HEK293 (cell line): ENCODE measurements at regions not wholly inside any gene's neighbourhood (a gene's known extent, or its start where the extent isn't known, plus 50 kb on each side); places are given as distances from the start of the nearest gene placed in this dataset.

Source experiments
- CTCF ChIA-PET: fragments of 350-600 bp; formaldehyde crosslinking; extraction: SDS; loops from one replicate; lab custom pipeline; 2021; ENCODE audit warnings: antibody characterized with exemption; lab: Yijun Ruan, JAX
- POLR2A ChIA-PET: fragments of 300-600 bp; formaldehyde crosslinking; extraction: SDS; loops from one replicate; lab custom pipeline; 2020; ENCODE audit warnings: antibody characterized with exemption, inconsistent platforms; lab: Yijun Ruan, JAX
- H3K27ac ChIP-seq: fragments of 200-500 bp; sonication (Bioruptor generic); 2 replicates; pipeline ENCODE4 v1.5.1; 2014; ENCODE audit warnings: low read depth, low read length, control low read depth, inconsistent platforms; ENCODE audit errors: extremely low read depth
- H3K36me3 ChIP-seq, 2 experiments: fragments of 200-500 bp in 1 of 2; sonication (Bioruptor generic) in 1 of 2; 1 replicate in 1 of 2; 2 replicates in 1 of 2; pipeline ENCODE4 v1.5.1; 2014 to 2017; ENCODE audit warnings: inconsistent platforms in 2 of 2, low read length in 2 of 2; ENCODE audit not compliant: control insufficient read depth in 2 of 2, insufficient read depth in 1 of 2
- H3K4me1 ChIP-seq: fragments of 200-500 bp; sonication (Bioruptor generic); 2 replicates; pipeline ENCODE4 v1.5.1; 2014; ENCODE audit warnings: mild to moderate bottlenecking, low read length, inconsistent platforms; ENCODE audit not compliant: control insufficient read depth, insufficient read depth
- H3K4me3 ChIP-seq: 2 replicates; pipeline ENCODE4 v1.5.1; 2011; ENCODE audit warnings: low read depth, mild to moderate bottlenecking, control low read depth, low read length, moderate library complexity
- H3K9me3 ChIP-seq: fragments of 200-500 bp; sonication (Bioruptor generic); 2 replicates; pipeline ENCODE4 v1.5.1; 2014; ENCODE audit warnings: low read depth, low read length, inconsistent platforms; ENCODE audit not compliant: control insufficient read depth, insufficient read depth
- EGR2 ChIP-seq: fragments of 450-650 bp; formaldehyde crosslinking; IDR thresholded peaks from 2 replicates; pipeline ENCODE4 v1.5.1; 2016; ENCODE audit warnings: low read depth, missing biosample characterization, missing genetic modification characterization
- FEZF1 ChIP-seq: fragments of 450-650 bp; formaldehyde crosslinking; IDR thresholded peaks from 2 replicates; pipeline ENCODE4 v1.5.1; 2016; ENCODE audit warnings: missing biosample characterization, missing genetic modification characterization
- GLI2 ChIP-seq: fragments of 450-650 bp; formaldehyde crosslinking; IDR thresholded peaks from 2 replicates; pipeline ENCODE4; 2017; ENCODE audit warnings: missing biosample characterization, missing genetic modification characterization, low read depth, borderline replicate concordance
- HOXC10 ChIP-seq: sonication (generic); formaldehyde crosslinking; IDR thresholded peaks from 2 replicates; pipeline ENCODE4 v1.8.1; 2023; ENCODE audit warnings: mild to moderate bottlenecking, missing genetic modification reagents
- PRDM1 ChIP-seq: fragments of 450-650 bp; formaldehyde crosslinking; IDR thresholded peaks from 2 replicates; pipeline ENCODE4; 2016; ENCODE audit warnings: missing biosample characterization, missing genetic modification characterization
- SCRT1 ChIP-seq: fragments of 450-650 bp; formaldehyde crosslinking; IDR thresholded peaks from 2 replicates; pipeline ENCODE4 v1.5.1; 2016; ENCODE audit warnings: missing biosample characterization, missing genetic modification characterization, borderline replicate concordance
- SP2 ChIP-seq: fragments of 450-650 bp; formaldehyde crosslinking; IDR thresholded peaks from 2 replicates; pipeline ENCODE4 v1.5.1; 2016; ENCODE audit warnings: missing biosample characterization, missing genetic modification characterization
- ZBTB1 ChIP-seq: fragments of 450-650 bp; formaldehyde crosslinking; IDR thresholded peaks from 2 replicates; pipeline ENCODE4 v1.5.1; 2016; ENCODE audit warnings: missing biosample characterization, missing genetic modification characterization
- ZBTB20 ChIP-seq: fragments of 450-650 bp; formaldehyde crosslinking; IDR thresholded peaks from 2 replicates; pipeline ENCODE4 v1.5.1; 2016; ENCODE audit warnings: missing biosample characterization, missing genetic modification characterization
- ZBTB48 ChIP-seq: fragments of 450-650 bp; formaldehyde crosslinking; IDR thresholded peaks from 2 replicates; pipeline ENCODE4 v1.5.1; 2016; ENCODE audit warnings: missing biosample characterization, missing genetic modification characterization
- ZBTB7A ChIP-seq: fragments of 450-650 bp; formaldehyde crosslinking; IDR thresholded peaks from 2 replicates; pipeline ENCODE4 v1.5.1; 2016; ENCODE audit warnings: low read depth, missing biosample characterization, missing genetic modification characterization
- ZFHX2 ChIP-seq: fragments of 450-650 bp; formaldehyde crosslinking; conservative IDR thresholded peaks from 2 replicates; pipeline ENCODE4 v1.5.1; 2016; ENCODE audit warnings: missing biosample characterization, missing genetic modification characterization
- ZFP3 ChIP-seq: fragments of 450-650 bp; formaldehyde crosslinking; IDR thresholded peaks from 2 replicates; pipeline ENCODE4 v1.5.1; 2016; ENCODE audit warnings: low read depth, missing biosample characterization, missing genetic modification characterization
- ZIC2 ChIP-seq: fragments of 450-650 bp; formaldehyde crosslinking; IDR thresholded peaks from 2 replicates; pipeline ENCODE4 v1.5.1; 2016; ENCODE audit warnings: missing biosample characterization, missing genetic modification characterization
- ZNF133 ChIP-seq: fragments of 450-650 bp; formaldehyde crosslinking; IDR thresholded peaks from 2 replicates; pipeline ENCODE4 v1.5.1; 2016; ENCODE audit warnings: missing biosample characterization, missing genetic modification characterization
- ZNF155 ChIP-seq: fragments of 450-650 bp; formaldehyde crosslinking; IDR thresholded peaks from 2 replicates; pipeline ENCODE4 v1.5.1; 2016; ENCODE audit warnings: missing biosample characterization, missing genetic modification characterization
- ZNF175 ChIP-seq: fragments of 450-650 bp; formaldehyde crosslinking; IDR thresholded peaks from 2 replicates; pipeline ENCODE4 v1.5.1; 2016; ENCODE audit warnings: missing biosample characterization, missing genetic modification characterization
- ZNF214 ChIP-seq: fragments of 450-650 bp; formaldehyde crosslinking; IDR thresholded peaks from 2 replicates; pipeline ENCODE4 v1.5.1; 2017; ENCODE audit warnings: missing biosample characterization, mild to moderate bottlenecking, missing genetic modification characterization, borderline replicate concordance
- ZNF292 ChIP-seq: fragments of 450-650 bp; formaldehyde crosslinking; IDR thresholded peaks from 2 replicates; pipeline ENCODE4 v1.5.1; 2016; ENCODE audit warnings: low read depth, missing biosample characterization, missing genetic modification characterization, borderline replicate concordance
- ZNF302 ChIP-seq: fragments of 450-650 bp; formaldehyde crosslinking; IDR thresholded peaks from 2 replicates; pipeline ENCODE4 v1.5.1; 2016; ENCODE audit warnings: missing biosample characterization, missing genetic modification characterization, low read depth
- ZNF510 ChIP-seq: fragments of 450-650 bp; formaldehyde crosslinking; IDR thresholded peaks from 2 replicates; pipeline ENCODE4 v1.5.1; 2018; ENCODE audit warnings: mild to moderate bottlenecking, missing genetic modification characterization, missing biosample characterization; ENCODE audit not compliant: insufficient replicate concordance
- ZNF529 ChIP-seq: fragments of 450-650 bp; formaldehyde crosslinking; IDR thresholded peaks from 2 replicates; pipeline ENCODE4 v1.5.1; 2017; ENCODE audit warnings: missing genetic modification characterization, missing biosample characterization; ENCODE audit not compliant: insufficient replicate concordance
- ZNF560 ChIP-seq: fragments of 450-650 bp; formaldehyde crosslinking; IDR thresholded peaks from 2 replicates; pipeline ENCODE4 v1.5.1; 2017; ENCODE audit warnings: missing biosample characterization, missing genetic modification characterization, borderline replicate concordance
- ZNF626 ChIP-seq: fragments of 450-650 bp; sonication (Bioruptor Pico); formaldehyde crosslinking; IDR thresholded peaks from 2 replicates; pipeline ENCODE4 v1.5.1; 2018; ENCODE audit warnings: missing biosample characterization, missing genetic modification characterization, inconsistent platforms
- ZSCAN16 ChIP-seq: fragments of 450-650 bp; formaldehyde crosslinking; IDR thresholded peaks from 2 replicates; pipeline ENCODE4 v1.5.1; 2016; ENCODE audit warnings: missing biosample characterization, missing genetic modification characterization
- TF ChIP-seq, protein P1 (sequence below): fragments of 450-650 bp; formaldehyde crosslinking; IDR thresholded peaks from 2 replicates; pipeline ENCODE4 v1.5.1; 2016; ENCODE audit warnings: missing biosample characterization, missing genetic modification characterization
- TF ChIP-seq, protein P2 (sequence below): fragments of 450-650 bp; formaldehyde crosslinking; IDR thresholded peaks from 2 replicates; pipeline ENCODE4 v1.5.1; 2016; ENCODE audit warnings: missing biosample characterization, missing genetic modification characterization

DNA sequence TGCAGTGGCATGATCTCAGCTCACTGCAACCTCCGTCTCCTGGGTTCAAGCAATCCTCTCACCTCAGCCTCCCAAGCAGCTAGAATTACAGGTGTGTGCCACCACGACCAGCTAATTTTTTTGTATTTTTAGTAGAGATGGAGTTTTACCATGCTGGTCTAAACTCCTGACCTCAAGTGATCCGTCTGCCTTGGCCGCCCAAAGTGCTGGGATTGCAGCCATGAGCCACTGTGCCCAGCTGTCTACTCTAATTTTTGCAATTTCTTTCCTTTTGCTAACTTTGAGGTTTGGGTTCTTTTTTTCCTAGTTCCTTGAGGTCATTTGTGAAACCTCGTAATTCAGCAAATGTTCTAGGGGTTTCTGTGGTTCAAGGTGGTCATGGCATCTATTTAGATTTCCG is 63.7 kb upstream of the PRLR start:
- Histone ChIP-seq H3K27ac (no peak overlapping the region), H3K36me3 (no peaks in the 10 kb centered on the region), H3K4me3 (no peak overlapping the region), H3K4me1 (peaks cover 8% of the 10 kb centered on the region), H3K9me3 (no peaks in the 10 kb centered on the region)
- no peak for TF ChIP-seq ZFP3
- no peak for TF ChIP-seq ZNF292 (tag by site-specific recombination)
- TF ChIP-seq, protein P1, sequence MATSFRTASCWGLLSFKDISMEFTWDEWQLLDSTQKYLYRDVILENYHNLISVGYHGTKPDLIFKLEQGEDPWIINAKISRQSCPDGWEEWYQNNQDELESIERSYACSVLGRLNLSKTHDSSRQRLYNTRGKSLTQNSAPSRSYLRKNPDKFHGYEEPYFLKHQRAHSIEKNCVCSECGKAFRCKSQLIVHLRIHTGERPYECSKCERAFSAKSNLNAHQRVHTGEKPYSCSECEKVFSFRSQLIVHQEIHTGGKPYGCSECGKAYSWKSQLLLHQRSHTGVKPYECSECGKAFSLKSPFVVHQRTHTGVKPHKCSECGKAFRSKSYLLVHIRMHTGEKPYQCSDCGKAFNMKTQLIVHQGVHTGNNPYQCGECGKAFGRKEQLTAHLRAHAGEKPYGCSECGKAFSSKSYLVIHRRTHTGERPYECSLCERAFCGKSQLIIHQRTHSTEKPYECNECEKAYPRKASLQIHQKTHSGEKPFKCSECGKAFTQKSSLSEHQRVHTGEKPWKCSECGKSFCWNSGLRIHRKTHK: no peak
- no peak for TF ChIP-seq ZIC2 (tag by site-specific recombination)
- no peak for TF ChIP-seq ZNF133
- TF ChIP-seq ZFHX2 (tag by site-specific recombination): no peak
- TF ChIP-seq ZNF302: no peak
- no peak for TF ChIP-seq ZBTB48 (tag by site-specific recombination)
- TF ChIP-seq ZBTB1: no peak
- CTCF ChIA-PET: no interaction called here
- POLR2A ChIA-PET: no interaction called here

DNA sequence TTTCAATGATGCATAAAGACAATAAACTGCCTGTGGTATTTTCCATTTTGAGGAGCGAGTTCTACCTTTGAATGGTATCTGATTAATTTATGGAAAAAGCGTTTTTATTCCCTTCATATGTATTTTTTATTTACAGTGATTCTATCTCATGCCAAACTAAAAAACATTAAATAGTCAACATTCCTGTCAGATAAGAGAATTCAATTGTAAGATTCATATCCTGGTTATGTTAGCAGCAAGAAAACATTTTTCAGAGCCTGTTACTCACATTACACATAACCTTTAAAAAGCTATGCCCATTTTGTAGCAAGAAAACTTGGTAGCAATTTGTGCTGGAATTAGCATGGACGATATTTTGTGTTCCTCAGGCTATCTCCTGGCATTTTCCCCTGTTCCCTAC is 55.1 kb upstream of the PRLR start:
- no peaks in the 10 kb centered on the region; the same call in none of the 2 replicates for H3K9me3 ChIP-seq
- ChIA-PET POLR2A (no interaction called here), CTCF (interaction anchor here (0.9 kb wide), 1 partner anchor 331 kb away, joined by 3 read pairs; no protein-coding TSS in a partner anchor)
- no peak for TF ChIP-seq ZNF214 (tag by site-specific recombination)
- TF ChIP-seq HOXC10 (CRISPR knock-in tag): no peak
- no peak for TF ChIP-seq SCRT1 (tag by site-specific recombination)
- no peak for TF ChIP-seq FEZF1
- no peak for TF ChIP-seq ZBTB48 (tag by site-specific recombination)
- no peak for TF ChIP-seq GLI2 (tag by site-specific recombination)
- TF ChIP-seq ZNF560: no peak
- TF ChIP-seq ZBTB7A: no peak
- TF ChIP-seq ZNF175 (tag by site-specific recombination): no peak
- H3K4me3 ChIP-seq: no peak overlapping the region
- H3K36me3 ChIP-seq: no peaks in the 10 kb centered on the region
- no peaks in the 10 kb centered on the region for H3K4me1 ChIP-seq
- H3K27ac ChIP-seq: no peak overlapping the region

DNA sequence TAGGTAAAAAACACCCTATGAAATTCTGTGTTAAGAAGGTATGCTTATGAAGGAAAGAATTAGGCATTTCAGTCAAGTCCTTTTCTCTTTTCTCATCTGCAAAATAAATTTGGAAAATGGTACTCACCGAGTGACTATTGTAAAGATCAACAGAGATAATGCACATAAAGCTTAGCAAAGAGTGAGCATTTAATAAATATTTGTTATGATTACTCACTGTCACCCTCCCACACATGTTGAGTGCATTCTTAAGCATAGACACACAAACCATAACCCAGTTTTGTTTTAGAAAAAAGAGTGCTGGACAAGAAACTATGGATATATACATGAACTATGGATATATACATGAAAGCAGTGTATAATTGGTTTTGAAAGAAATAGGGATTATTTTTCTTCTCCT is 54.7 kb upstream of the PRLR start:
- no peak for TF ChIP-seq ZNF529 (tag by site-specific recombination)
- TF ChIP-seq ZBTB1: no peak
- no peak for TF ChIP-seq ZNF175 (tag by site-specific recombination)
- no peak for TF ChIP-seq ZNF510 (tag by site-specific recombination)
- TF ChIP-seq, protein P2, sequence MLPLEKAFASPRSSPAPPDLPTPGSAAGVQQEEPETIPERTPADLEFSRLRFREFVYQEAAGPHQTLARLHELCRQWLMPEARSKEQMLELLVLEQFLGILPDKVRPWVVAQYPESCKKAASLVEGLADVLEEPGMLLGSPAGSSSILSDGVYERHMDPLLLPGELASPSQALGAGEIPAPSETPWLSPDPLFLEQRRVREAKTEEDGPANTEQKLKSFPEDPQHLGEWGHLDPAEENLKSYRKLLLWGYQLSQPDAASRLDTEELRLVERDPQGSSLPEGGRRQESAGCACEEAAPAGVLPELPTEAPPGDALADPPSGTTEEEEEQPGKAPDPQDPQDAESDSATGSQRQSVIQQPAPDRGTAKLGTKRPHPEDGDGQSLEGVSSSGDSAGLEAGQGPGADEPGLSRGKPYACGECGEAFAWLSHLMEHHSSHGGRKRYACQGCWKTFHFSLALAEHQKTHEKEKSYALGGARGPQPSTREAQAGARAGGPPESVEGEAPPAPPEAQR: no peak
- no peak for TF ChIP-seq PRDM1 (tag by site-specific recombination)
- TF ChIP-seq ZBTB20 (tag by site-specific recombination): no peak
- no peak for TF ChIP-seq ZNF155 (tag by site-specific recombination)
- no peak for TF ChIP-seq ZSCAN16 (tag by site-specific recombination)
- TF ChIP-seq EGR2 (tag by site-specific recombination): no peak
- TF ChIP-seq ZNF626 (tag by site-specific recombination): no peak
- no peak for TF ChIP-seq SP2 (tag by site-specific recombination)
- Histone ChIP-seq H3K4me1 (no peaks in the 10 kb centered on the region), H3K27ac (no peak overlapping the region), H3K36me3 (no peaks in the 10 kb centered on the region), H3K4me3 (no peak overlapping the region), H3K9me3 (no peaks in the 10 kb centered on the region; the same call in none of the 2 replicates)
- ChIA-PET POLR2A (no interaction called here), CTCF (interaction anchor here (0.9 kb wide), 1 partner anchor 332 kb away, joined by 3 read pairs; no protein-coding TSS in a partner anchor)
